Hematopoietic multipotent progenitor cell treated with erythropoietin and hydrocortisone succinate and interleukin-3 and kit ligand, for 17 days (in vitro differentiated cells): ENCODE measurements at regions not wholly inside any gene's neighbourhood (a gene's known extent, or its start where the extent isn't known, plus 50 kb on each side); places are given as distances from the start of the nearest gene placed in this dataset.

Source experiments
- DNase-seq: peaks from one replicate; pipeline ENCODE4 v3.0.0-alpha.2; 2015; ENCODE audit warnings: low spot score

DNA sequence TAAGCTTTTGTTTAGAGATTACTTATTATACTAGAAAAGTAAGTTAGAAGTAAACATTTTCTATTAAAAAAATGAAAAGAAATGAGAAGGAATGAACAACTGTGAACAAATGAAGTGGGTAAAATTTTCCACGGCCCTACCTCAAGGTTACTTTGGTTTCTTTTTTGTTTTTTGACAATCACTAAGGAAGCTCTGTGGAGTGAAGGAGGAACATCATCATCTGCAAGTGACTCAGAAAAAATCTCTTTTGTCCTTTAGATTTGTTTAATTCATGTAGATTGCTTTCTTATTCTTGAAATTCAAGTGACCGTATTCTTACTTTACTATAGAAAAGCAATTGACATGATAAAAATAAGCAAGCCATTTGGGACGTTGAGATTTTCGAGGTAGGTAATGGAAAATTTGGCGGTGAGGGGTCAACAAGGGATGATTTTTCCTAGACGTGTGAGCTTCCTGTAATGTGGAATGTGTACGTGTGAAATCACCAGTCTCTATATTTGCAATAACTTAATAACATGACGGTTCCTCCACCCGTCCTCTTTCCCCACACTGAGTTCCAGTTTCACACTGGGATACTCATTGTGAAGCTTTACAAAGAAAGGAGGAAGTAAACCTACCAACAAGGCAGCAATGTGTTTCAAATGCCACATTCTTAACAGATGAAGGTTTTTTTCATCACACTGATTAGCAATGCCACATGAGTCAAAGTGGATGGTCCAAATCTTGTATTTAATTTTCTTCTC, 62.3 kb upstream of the EGLN3 start:
- no peak for DNase-seq

DNA sequence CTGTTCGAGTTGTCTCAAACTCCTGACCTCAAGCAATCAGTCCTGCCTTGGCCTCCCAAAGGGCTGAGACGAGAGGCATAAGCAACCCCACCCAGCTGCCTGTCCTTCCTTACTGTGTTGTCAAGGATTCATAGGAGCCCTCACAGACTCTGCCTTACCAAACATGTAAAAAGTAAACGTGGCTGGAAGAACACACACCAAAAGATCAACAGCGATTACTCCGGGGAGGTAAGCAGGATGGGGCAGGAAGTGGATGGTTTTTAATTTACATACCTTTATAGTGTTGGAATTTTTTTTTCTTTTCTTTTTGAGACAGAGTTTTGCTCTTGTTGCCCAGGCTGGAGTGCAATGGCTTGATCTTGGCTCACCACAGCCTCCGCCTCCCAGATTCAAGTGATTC, 61.5 kb upstream of the EGLN3 start:
- DNase-seq, result no peak

DNA sequence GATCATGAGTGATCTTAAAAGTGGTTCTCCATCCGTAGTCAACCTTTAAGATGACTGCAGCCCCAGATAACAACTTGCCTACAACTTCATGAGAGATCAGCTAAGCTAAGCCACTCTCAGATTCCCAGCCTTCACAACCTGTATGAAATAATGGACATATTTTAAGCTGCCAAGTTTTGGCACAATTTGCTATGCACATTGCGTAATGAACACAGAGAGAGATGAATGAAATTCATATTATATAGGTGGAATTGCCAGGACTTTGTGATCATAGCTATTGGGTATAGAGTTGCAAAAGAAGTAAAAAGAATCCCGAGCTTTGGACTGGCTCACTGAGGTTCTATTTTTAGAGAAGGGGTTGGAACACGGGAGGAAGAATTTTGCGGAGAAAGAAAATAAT, 59.1 kb upstream of the EGLN3 start:
- DNase-seq, result no peak

DNA sequence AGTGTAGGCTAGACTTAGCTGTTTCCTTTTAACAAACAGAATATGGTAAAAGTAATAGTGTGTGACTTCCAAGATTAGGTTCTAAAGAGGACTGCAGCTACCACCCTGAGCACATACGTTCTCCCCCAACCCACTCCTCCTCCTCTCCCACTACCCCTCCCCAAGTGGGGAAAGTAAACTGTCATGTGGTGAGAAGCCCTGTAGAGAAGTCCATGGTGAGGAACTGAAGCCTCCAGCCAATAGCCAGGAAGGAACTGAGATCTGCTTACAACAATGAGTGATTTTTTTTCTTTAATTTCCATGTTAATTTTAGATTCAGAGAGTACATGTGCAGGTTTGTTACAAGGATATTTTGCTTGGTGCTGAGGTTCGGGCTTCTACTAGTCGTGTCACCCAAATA, 57.0 kb upstream of the EGLN3 start:
- no peak for DNase-seq

DNA sequence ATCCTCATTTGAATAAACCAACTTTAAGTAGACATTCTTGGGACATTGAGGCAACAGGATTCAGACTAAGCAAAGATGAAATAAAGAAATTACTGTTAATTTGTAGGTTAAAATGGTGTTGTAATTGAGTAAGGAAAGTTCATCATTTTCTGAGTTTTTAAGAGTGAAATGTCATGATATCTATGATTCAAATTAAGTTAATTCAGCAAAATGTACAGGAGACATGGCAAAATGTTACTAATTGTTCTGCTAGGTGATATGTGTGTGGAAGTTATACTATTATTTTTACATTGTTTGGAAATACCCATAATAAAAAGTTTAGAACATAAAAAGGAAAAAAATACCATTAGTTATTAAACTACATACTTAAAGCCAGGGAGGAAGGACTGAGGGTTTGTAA, 55.0 kb upstream of the EGLN3 start:
- DNase-seq, result no peak

DNA sequence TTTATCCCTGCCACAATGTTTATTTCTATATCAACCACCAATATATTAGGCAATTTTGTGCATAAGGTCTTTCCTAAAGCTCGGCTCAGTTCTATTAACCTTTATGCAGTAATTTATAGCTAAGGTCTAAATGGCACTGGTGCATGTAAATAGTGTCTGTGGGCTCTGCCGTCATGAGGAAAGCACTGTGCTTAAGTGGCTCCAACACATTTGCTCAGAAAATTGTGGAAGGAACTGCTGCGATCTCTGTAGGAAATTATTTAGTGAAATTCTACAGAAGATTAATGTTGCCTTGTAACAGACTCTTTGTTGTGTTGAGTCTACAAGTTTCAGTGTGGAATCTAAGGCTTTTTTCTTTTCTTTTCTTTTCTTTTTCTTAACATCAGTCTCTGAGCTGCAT, 54.0 kb upstream of the EGLN3 start:
- no peak for DNase-seq

DNA sequence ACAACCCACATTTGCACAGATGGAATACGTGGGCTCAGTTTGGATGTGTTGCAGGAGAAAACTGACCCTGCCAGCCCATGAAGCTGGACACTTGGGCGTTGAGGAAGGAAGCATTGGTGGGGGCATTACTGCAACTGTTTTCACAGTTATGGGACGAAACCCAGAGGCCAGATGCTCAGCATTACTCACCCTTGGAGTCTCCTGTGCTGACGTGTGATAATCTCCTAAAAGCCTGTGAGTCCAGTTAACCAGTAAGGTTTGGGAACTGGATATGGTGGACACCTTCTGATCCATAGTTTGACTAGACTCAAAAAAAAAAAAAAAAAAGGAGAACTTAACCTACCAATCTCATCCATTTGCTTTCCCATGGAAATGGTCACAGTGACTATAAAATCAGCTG, 52.8 kb upstream of the EGLN3 start:
- DNase-seq, result no peak

DNA sequence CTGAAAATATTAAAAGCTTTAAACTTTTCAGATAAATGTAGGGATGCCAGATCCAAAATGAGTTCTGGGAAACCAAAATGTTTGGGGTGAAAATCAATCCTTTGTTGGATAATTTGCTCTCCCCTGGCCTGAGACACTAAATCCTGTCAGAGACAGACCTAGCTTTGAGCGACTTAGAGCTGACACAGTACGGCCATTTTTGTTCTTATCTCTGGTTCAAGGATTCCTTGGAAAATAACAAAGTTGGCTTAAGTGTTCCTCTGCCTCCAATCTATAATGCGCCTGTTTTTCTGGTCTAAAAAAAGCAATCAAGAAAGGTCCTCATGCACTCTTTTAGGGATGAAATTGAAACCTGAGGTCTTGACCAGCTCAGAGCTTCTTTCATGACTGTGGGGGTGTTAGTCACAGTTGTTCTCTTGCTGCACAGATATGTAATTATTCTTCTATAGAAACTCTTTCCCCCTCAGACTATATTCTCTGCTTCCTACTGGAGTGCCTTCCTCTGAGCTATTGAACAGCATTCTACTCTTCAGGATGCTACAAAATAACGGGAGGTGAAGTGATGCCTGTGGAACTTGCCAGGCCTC, 52.3 kb upstream of the EGLN3 start:
- no peak for DNase-seq
